ENCODE measurements at regions not wholly inside any gene's neighbourhood (a gene's known extent, or its start where the extent isn't known, plus 50 kb on each side); places are given as distances from the start of the nearest gene placed in this dataset.
A peak's percentile ranks its signal among the peaks of the same experiment; 100 is the strongest.

- no CpG with 5 or more reads among the region's 9 CpGs for WGBS, 2 donors (ENCODE audit: extremely low coverage in 2 of 2, insufficient read length in 2 of 2, insufficient replicate concordance in 1 of 2)
- no peak overlapping the region for H3K4me2 ChIP-seq (ENCODE audit: insufficient read depth, low read length, poor library complexity, severe bottlenecking)
- H3K79me1 ChIP-seq (ENCODE audit: low read depth, low read length): no peaks in the 10 kb centered on the region
- peak overlapping the region; percentile 5 to 37 for H3K4me3 ChIP-seq (ENCODE audit: low read length in 2 of 2)
- H2AFZ ChIP-seq (ENCODE audit: low read length): peak overlapping the region; percentile 58
- peak overlapping the region; percentile 56 for H4K91ac ChIP-seq (ENCODE audit: low read depth, low read length, poor library complexity)
- H3K4me1 ChIP-seq (ENCODE audit: control insufficient read depth in 2 of 2, insufficient read depth in 1 of 2, low read depth in 1 of 2, low read length in 2 of 2): peaks cover 8 to 14% of the 10 kb centered on the region in 2 donors
- H2BK5ac ChIP-seq (ENCODE audit: low read length): no peak overlapping the region
- H3K18ac ChIP-seq (ENCODE audit: low read length): peak overlapping the region; percentile 90
- H3K27me3 ChIP-seq (ENCODE audit: control insufficient read depth in 3 of 3, insufficient read depth in 3 of 3, low read depth in 1 of 3, low read length in 3 of 3): no peaks in the 10 kb centered on the region
- peak overlapping the region; percentile 86 for H3K4ac ChIP-seq (ENCODE audit: low read length)
- H3K23ac ChIP-seq (ENCODE audit: low read depth, low read length, poor library complexity): peak overlapping the region; percentile 8
- no peak overlapping the region for H4K8ac ChIP-seq (ENCODE audit: low read depth, low read length)
- H2BK120ac ChIP-seq (ENCODE audit: low read depth, low read length): no peak overlapping the region
- H3K14ac ChIP-seq (ENCODE audit: low read length): no peak overlapping the region
- H2BK12ac ChIP-seq (ENCODE audit: low read length): no peak overlapping the region
- H3K27ac ChIP-seq (replicated peaks; ENCODE audit: low read length): no peak overlapping the region
- H3K9me3 ChIP-seq (replicated peaks in 1 of 2; ENCODE audit: control insufficient read depth in 2 of 2, insufficient read depth in 1 of 2, low read depth in 1 of 2, low read length in 2 of 2): peaks cover 0 to 6% of the 10 kb centered on the region in 2 donors
- DNase-seq (ENCODE audit: low spot score): no peak
- H2AK5ac ChIP-seq (ENCODE audit: low read depth, low read length): peak overlapping the region; percentile 82
- H2BK15ac ChIP-seq (ENCODE audit: low read length): peak overlapping the region; percentile 91
- peak overlapping the region; percentile 46 for H3K9ac ChIP-seq (ENCODE audit: low read depth, low read length, poor library complexity)
- no peaks in the 10 kb centered on the region for H3K36me3 ChIP-seq (replicated peaks in 1 of 2; ENCODE audit: control insufficient read depth in 2 of 2, insufficient read depth in 2 of 2, low read length in 2 of 2)
Measured at GRCh38 chr2:43123981-43124686, 102.3 kb downstream of the ZFP36L2 start.

DNA sequence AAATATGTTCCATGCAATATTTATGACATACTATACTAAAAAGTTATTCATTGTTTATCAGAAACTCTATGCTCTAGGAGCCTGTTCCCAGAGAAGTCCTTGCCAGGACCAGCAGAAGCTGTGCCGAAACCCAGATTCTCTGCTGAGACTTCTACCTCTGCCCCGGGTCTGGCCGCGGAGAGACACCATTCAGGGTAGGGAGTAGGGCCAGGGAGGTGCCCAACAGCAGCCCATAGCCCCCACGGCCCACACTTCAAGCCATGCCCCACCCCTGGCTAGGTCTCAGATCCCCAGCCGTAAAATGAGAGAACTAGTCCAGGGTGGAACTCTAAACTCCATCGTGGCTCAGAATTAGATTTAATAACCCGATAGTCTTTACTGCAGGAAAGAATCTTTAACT lies 102.9 kb downstream of the ZFP36L2 start:
- Histone ChIP-seq H3K9me3 (replicated peaks in 1 of 2; ENCODE audit: control insufficient read depth in 2 of 2, insufficient read depth in 1 of 2, low read depth in 1 of 2, low read length in 2 of 2) (peaks cover 0 to 6% of the 10 kb centered on the region in 2 donors), H2BK15ac (ENCODE audit: low read length) (peak overlapping the region; percentile 91), H3K4me1 (ENCODE audit: control insufficient read depth in 2 of 2, insufficient read depth in 1 of 2, low read depth in 1 of 2, low read length in 2 of 2) (peaks cover 8 to 14% of the 10 kb centered on the region in 2 donors), H2AFZ (ENCODE audit: low read length) (peak overlapping the region; percentile 58), H2AK5ac (ENCODE audit: low read depth, low read length) (no peak overlapping the region), H3K18ac (ENCODE audit: low read length) (peak overlapping the region; percentile 83), H3K4me3 (ENCODE audit: low read length in 2 of 2) (no peak overlapping the region), H3K23ac (ENCODE audit: low read depth, low read length, poor library complexity) (peak overlapping the region; percentile 59), H3K4me2 (ENCODE audit: insufficient read depth, low read length, poor library complexity, severe bottlenecking) (no peak overlapping the region), H4K8ac (ENCODE audit: low read depth, low read length) (no peak overlapping the region), H3K9ac (ENCODE audit: low read depth, low read length, poor library complexity) (no peak overlapping the region), H3K14ac (ENCODE audit: low read length) (no peak overlapping the region), H2BK5ac (ENCODE audit: low read length) (no peak overlapping the region), H4K91ac (ENCODE audit: low read depth, low read length, poor library complexity) (peak overlapping the region; percentile 90), H3K4ac (ENCODE audit: low read length) (no peak overlapping the region), H2BK120ac (ENCODE audit: low read depth, low read length) (no peak overlapping the region), H3K79me1 (ENCODE audit: low read depth, low read length) (no peaks in the 10 kb centered on the region), H3K27me3 (ENCODE audit: control insufficient read depth in 3 of 3, insufficient read depth in 3 of 3, low read depth in 1 of 3, low read length in 3 of 3) (no peaks in the 10 kb centered on the region), H2BK12ac (ENCODE audit: low read length) (no peak overlapping the region), H3K27ac (replicated peaks; ENCODE audit: low read length) (no peak overlapping the region), H3K36me3 (replicated peaks in 1 of 2; ENCODE audit: control insufficient read depth in 2 of 2, insufficient read depth in 2 of 2, low read length in 2 of 2) (no peaks in the 10 kb centered on the region)
- no CpG with 5 or more reads among the region's 8 CpGs for WGBS, 2 donors (ENCODE audit: extremely low coverage in 2 of 2, insufficient read length in 2 of 2, insufficient replicate concordance in 1 of 2)
- DNase-seq (ENCODE audit: low spot score): no peak

- no peak overlapping the region for H2AK5ac ChIP-seq (ENCODE audit: low read depth, low read length)
- no peak overlapping the region for H3K23ac ChIP-seq (ENCODE audit: low read depth, low read length, poor library complexity)
- H3K4ac ChIP-seq (ENCODE audit: low read length): no peak overlapping the region
- no peak overlapping the region for H3K4me2 ChIP-seq (ENCODE audit: insufficient read depth, low read length, poor library complexity, severe bottlenecking)
- no peak overlapping the region for H2BK5ac ChIP-seq (ENCODE audit: low read length)
- no peak overlapping the region for H2BK15ac ChIP-seq (ENCODE audit: low read length)
- H3K36me3 ChIP-seq (replicated peaks in 1 of 2; ENCODE audit: control insufficient read depth in 2 of 2, insufficient read depth in 2 of 2, low read length in 2 of 2): no peaks in the 10 kb centered on the region
- DNase-seq (ENCODE audit: low spot score): no peak
- H3K14ac ChIP-seq (ENCODE audit: low read length): no peak overlapping the region
- WGBS, 2 donors (ENCODE audit: extremely low coverage in 2 of 2, insufficient read length in 2 of 2, insufficient replicate concordance in 1 of 2): no CpG with 5 or more reads among the region's 4 CpGs
- H3K9ac ChIP-seq (ENCODE audit: low read depth, low read length, poor library complexity): no peak overlapping the region
- peak overlapping the region; percentile 68 for H3K18ac ChIP-seq (ENCODE audit: low read length)
- H2AFZ ChIP-seq (ENCODE audit: low read length): no peak overlapping the region
- no peaks in the 10 kb centered on the region for H3K27me3 ChIP-seq (ENCODE audit: control insufficient read depth in 3 of 3, insufficient read depth in 3 of 3, low read depth in 1 of 3, low read length in 3 of 3)
- H2BK120ac ChIP-seq (ENCODE audit: low read depth, low read length): no peak overlapping the region
- no peak overlapping the region for H3K4me3 ChIP-seq (ENCODE audit: low read length in 2 of 2)
- H3K27ac ChIP-seq (replicated peaks; ENCODE audit: low read length): no peak overlapping the region
- peaks cover 0 to 6% of the 10 kb centered on the region in 2 donors for H3K9me3 ChIP-seq (replicated peaks in 1 of 2; ENCODE audit: control insufficient read depth in 2 of 2, insufficient read depth in 1 of 2, low read depth in 1 of 2, low read length in 2 of 2)
- no peak overlapping the region for H4K91ac ChIP-seq (ENCODE audit: low read depth, low read length, poor library complexity)
- H3K4me1 ChIP-seq (ENCODE audit: control insufficient read depth in 2 of 2, insufficient read depth in 1 of 2, low read depth in 1 of 2, low read length in 2 of 2): peaks cover 8 to 12% of the 10 kb centered on the region in 2 donors
- H4K8ac ChIP-seq (ENCODE audit: low read depth, low read length): no peak overlapping the region
- H2BK12ac ChIP-seq (ENCODE audit: low read length): no peak overlapping the region
- no peaks in the 10 kb centered on the region for H3K79me1 ChIP-seq (ENCODE audit: low read depth, low read length)
Measured at GRCh38 chr2:43123028-43123427, 103.4 kb downstream of the ZFP36L2 start.

DNA sequence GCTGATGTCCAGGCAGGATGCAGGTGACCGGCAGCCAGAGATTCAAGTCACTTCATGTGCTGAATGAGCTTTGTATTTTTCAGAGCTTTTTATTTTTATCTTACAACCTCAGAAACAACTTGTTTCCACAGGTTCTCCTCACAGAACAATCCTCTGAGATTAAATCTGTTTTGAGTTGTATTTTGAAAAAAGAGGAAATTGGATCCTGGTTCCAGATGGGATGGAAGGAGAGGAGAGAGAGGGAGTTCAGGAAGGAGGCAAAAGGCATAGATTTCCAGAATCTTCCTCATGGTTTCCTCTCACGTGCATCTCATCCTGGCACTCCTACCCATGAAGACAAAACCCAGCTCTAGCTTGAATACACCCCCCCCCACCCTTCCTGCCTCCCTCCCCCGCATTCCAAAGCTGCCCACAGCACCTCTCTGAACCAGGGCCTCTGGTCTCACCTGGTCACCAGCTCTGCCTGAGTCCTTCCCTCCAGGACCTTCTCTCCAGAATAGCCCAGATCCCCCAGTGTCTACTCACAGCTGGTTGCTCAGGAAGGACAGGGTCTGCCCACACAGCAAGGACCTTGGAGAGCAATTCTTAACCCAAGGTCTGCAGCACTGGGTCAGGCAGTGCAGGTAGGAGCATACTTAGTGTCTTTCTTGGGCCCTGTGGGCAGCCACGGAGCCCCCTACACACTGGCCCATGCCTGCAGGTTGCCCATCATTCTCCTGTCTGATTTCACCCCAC lies 104.7 kb downstream of the ZFP36L2 start:
- WGBS, 2 donors (ENCODE audit: extremely low coverage in 2 of 2, insufficient read length in 2 of 2, insufficient replicate concordance in 1 of 2): no CpG with 5 or more reads among the region's 4 CpGs
- no peak for DNase-seq (ENCODE audit: low spot score)
- no peak overlapping the region for H3K4me2 ChIP-seq (ENCODE audit: insufficient read depth, low read length, poor library complexity, severe bottlenecking)

More for the DNA sequence above, 104.7 kb downstream of the ZFP36L2 start:
- no peaks in the 10 kb centered on the region for H3K36me3 ChIP-seq (replicated peaks in 1 of 2; ENCODE audit: control insufficient read depth in 2 of 2, insufficient read depth in 2 of 2, low read length in 2 of 2)
- no peak overlapping the region for H3K4me3 ChIP-seq (ENCODE audit: low read length in 2 of 2)
- no peak overlapping the region for H2BK12ac ChIP-seq (ENCODE audit: low read length)
- no peak overlapping the region for H3K9ac ChIP-seq (ENCODE audit: low read depth, low read length, poor library complexity)
- H4K8ac ChIP-seq (ENCODE audit: low read depth, low read length): no peak overlapping the region
- H3K14ac ChIP-seq (ENCODE audit: low read length): no peak overlapping the region
- H3K23ac ChIP-seq (ENCODE audit: low read depth, low read length, poor library complexity): no peak overlapping the region
- H3K27me3 ChIP-seq (ENCODE audit: control insufficient read depth in 3 of 3, insufficient read depth in 3 of 3, low read depth in 1 of 3, low read length in 3 of 3): no peaks in the 10 kb centered on the region
- H3K27ac ChIP-seq (replicated peaks; ENCODE audit: low read length): no peak overlapping the region
- peaks cover 0 to 6% of the 10 kb centered on the region in 2 donors for H3K9me3 ChIP-seq (replicated peaks in 1 of 2; ENCODE audit: control insufficient read depth in 2 of 2, insufficient read depth in 1 of 2, low read depth in 1 of 2, low read length in 2 of 2)
- peak overlapping the region; percentile 15 for H2AK5ac ChIP-seq (ENCODE audit: low read depth, low read length)
- no peak overlapping the region for H2BK120ac ChIP-seq (ENCODE audit: low read depth, low read length)
- no peak overlapping the region for H2AFZ ChIP-seq (ENCODE audit: low read length)
- H3K4me1 ChIP-seq (ENCODE audit: control insufficient read depth in 2 of 2, insufficient read depth in 1 of 2, low read depth in 1 of 2, low read length in 2 of 2): peaks cover 8 to 12% of the 10 kb centered on the region in 2 donors
- H3K4ac ChIP-seq (ENCODE audit: low read length): no peak overlapping the region
- H4K91ac ChIP-seq (ENCODE audit: low read depth, low read length, poor library complexity): no peak overlapping the region
- no peaks in the 10 kb centered on the region for H3K79me1 ChIP-seq (ENCODE audit: low read depth, low read length)
- no peak overlapping the region for H2BK15ac ChIP-seq (ENCODE audit: low read length)
- no peak overlapping the region for H2BK5ac ChIP-seq (ENCODE audit: low read length)
- no peak overlapping the region for H3K18ac ChIP-seq (ENCODE audit: low read length)

All from neuronal stem cell (in vitro differentiated cells).